ENCODE measurements at regions not wholly inside any gene's neighbourhood (a gene's known extent, or its start where the extent isn't known, plus 50 kb on each side); places are given as distances from the start of the nearest gene placed in this dataset.
"Not testable (repeated sequence)": the region's sequence is repeated elsewhere in the genome, so short reads cannot be mapped to it uniquely, and the experiment has no call there.

GRCh38 chr1:206256935-206257334, 53.6 kb downstream of the SRGAP2 start:
- not testable (repeated sequence) for DNase-seq (ENCODE audit: low read depth)

DNA sequence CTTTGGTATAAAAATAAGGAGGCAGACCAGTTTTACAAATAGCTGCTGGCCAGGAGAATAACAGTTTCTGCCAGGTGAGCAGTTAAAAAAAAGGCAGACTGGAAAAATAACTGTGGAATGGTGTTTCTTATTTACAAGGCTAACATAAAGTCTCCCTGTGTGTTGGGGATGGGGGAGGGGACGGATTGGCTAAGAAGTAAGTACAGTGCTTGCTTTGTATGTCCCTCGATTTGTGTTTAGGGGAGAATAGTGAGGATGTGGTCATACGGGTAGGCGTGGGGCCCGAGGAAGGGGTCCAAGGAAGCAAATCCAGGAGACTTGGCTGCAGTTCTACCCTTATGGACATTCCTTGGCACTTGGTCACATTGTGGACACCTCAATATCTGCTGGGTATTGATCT, 58.1 kb downstream of the SRGAP2 start:
- DNase-seq (ENCODE audit: low read depth), result not testable (repeated sequence)

GRCh38 chr1:206262424-206262823, 59.1 kb downstream of the SRGAP2 start:
- DNase-seq (ENCODE audit: low read depth), result not testable (repeated sequence)

- DNase-seq (ENCODE audit: low read depth), result not testable (repeated sequence)
These were observed 61.6 kb downstream of the SRGAP2 start for GRCh38 chr1:206264916-206265315.

DNA sequence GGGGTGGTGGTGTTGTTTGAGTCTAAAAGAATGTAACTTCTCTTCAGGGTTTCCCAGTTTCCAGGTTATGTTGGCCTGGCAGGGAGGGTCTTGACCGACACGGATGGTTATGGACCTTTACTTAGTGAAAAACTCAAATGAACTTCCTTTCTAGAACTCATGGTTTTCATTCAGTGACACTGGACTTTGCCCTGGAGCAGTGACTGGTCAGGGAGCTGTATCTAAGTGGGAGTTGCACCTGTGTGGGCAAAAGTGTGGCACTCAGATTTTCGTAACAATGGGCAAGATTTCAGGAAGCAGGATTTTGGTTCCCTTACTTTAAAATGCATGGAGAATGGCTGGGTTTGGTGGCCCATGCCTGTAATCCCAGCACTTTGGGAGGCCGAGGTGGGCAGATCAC, 67.8 kb downstream of the SRGAP2 start:
- not testable (repeated sequence) for DNase-seq (ENCODE audit: low read depth)

- not testable (repeated sequence) for DNase-seq (ENCODE audit: low read depth)
These were observed 69.8 kb downstream of the SRGAP2 start for GRCh38 chr1:206273104-206273503.

DNA sequence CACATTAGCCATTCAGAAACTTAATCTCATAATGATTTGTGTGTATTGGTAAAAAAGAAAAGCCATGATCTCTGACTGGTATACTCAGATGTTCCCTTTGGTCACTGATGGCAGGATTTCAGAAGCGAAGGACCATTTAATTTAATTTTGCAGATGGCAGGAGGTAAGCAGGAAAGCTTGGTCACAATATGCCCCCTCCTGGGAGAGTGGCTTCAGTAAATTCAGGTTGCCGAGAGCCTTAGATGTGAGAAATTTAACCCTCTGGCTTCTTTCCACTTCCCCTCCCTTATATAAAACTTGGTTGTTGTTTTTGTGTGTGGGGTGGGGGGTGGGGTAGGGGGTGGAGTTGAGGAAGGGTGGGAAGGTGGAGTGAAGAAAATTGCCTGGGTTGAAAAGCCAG, 72.8 kb downstream of the SRGAP2 start:
- DNase-seq (ENCODE audit: low read depth), result not testable (repeated sequence)

DNA sequence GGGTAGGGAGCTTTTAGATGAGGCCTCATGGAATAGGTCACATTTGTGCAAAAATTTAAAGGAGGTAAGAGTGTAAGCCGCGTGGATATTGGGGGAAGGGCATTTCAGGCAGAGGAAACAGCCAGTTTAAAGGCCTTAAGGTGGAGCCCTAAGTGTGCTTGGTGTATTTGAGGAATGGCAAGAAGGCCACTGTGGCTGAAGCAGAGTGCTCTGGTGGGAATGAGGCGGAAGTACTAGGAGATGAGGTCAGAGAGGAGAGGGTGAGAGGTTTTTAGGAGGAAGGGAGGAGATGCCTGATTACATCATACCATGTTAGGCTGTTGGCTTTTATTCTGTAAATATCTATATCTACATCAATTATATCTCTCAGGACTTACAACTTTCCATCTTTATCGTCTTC, 75.3 kb downstream of the SRGAP2 start:
- not testable (repeated sequence) for DNase-seq (ENCODE audit: low read depth)

- not testable (repeated sequence) for DNase-seq (ENCODE audit: low read depth)
These were observed 77.3 kb downstream of the SRGAP2 start for GRCh38 chr1:206280683-206281082.

- not testable (repeated sequence) for DNase-seq (ENCODE audit: low read depth)
These were observed 78.7 kb downstream of the SRGAP2 start for GRCh38 chr1:206281912-206282654.

DNA sequence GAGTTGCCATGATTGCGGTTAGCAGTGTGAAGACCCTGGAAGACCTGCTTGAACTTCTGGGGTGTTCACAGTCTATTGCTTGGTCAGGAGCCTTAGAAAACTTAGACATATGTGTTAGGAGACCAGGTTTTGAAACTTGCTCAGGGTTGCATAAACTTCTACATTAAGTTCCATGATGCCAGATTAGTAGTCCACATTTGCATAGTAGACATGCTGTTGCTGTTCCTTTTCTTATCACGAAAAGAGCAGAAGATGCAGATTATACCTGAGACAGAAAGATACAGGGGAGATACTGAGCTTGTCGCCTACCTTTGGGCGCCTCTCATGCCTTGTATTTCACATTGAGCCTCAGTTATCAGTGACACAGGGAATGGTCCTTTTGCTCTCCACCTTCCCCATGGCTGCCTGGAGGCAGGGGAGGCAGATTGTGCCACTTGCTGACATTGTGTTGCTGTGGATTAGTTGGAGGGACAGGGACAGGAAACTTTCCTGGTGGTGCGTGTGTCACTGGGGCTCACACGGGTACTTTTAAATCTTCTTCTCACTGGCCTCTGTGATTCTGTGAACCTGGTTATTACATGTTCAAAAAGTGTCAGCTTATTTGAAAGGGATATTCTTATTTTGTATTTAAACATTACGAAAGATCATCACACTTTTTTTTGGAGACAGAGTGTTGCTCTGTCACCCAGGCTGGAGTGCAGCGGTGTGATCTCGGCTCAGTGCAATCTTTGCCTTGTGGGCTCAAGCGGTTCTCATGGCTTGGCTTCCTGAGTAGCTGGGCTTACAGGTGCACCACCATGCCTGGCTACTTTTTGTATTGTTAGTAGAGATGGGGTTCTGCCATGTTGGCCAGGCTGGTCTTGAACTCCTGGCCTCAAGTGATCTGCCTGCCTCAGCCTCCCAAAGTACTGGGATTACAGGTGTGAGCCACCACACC, 82.0 kb downstream of the SRGAP2 start:
- DNase-seq (ENCODE audit: low read depth), result not testable (repeated sequence)

DNA sequence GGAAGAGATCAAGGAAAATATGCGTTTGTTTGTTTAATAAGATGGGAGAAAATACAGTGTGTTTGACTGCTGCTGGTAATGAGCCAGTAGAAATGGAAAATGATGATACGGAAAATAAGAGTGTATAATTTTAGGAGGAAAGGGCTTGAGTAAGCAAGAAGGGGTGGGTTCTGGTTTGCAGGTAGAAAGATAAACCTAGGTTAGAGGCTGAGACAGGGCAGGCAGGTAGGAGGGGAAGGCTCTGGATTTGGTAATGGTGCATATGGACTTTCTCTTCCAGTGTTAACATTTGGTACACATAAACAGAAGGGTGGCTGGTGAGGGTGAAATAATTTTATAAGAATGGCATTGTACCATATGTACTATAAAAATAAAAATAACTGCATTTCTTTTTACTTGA, 84.4 kb downstream of the SRGAP2 start:
- not testable (repeated sequence) for DNase-seq (ENCODE audit: low read depth)

DNA sequence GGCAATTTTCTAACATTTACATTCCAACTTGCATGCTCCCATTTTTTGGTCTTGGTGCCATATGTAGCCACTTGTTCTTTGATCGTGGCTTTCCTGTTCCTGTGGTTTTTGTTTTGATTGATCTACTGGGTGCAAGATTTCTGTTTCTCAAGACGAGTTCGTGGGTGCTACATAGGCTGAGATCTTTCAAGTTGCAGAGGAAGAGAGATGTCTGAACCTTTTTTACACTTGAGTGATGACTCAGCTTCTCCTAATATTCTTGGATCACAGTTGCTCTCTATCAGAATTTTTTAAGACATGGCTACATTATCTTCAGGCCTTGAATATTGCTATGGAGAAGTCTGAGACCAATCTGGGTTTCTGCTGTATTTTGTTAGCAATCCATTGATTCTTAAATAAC, 85.1 kb downstream of the SRGAP2 start:
- DNase-seq (ENCODE audit: low read depth), result not testable (repeated sequence)

DNA sequence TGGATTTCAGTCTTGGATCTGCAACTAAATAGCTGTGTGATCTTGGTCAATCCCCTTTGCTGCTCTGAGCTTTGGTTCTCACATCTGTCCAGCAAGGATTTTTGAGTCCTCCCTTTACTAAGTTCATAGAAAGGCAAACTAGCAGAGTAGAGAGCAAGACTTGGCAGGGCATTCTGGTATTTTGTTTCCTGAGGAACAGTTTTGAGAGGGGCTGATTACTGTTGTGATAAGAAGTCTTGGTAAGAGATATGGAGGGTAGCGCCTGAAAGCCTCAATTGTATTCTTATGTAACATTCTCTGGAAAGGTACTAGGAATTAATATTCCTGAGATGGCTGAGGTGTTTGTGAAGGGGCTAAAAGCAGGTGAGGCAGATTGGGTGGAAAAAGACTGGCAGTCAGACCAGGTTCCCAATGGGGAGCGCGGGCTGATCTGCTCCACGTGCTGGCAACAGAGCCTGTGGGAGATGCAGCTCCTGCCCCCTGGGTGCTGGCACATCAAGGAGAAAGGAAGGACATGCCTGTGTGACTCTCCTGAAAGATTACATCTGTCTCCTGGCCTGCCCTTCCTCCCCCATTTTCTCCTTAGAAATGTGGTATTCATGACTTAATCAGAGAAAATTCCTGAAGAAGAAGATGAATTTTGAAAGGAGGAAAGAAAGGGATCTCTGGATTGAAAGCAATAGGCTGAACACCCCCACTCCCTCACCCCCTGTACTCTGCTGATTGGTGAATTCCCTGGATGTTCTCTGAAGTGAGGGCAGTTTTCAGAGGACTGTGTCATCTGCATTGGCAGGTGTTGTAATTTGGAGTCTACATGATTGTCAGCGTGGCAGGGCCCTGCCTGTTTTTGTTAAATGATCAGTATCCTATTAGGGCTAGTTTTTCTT, 94.0 kb downstream of the SRGAP2 start:
- not testable (repeated sequence) for DNase-seq (ENCODE audit: low read depth)

DNA sequence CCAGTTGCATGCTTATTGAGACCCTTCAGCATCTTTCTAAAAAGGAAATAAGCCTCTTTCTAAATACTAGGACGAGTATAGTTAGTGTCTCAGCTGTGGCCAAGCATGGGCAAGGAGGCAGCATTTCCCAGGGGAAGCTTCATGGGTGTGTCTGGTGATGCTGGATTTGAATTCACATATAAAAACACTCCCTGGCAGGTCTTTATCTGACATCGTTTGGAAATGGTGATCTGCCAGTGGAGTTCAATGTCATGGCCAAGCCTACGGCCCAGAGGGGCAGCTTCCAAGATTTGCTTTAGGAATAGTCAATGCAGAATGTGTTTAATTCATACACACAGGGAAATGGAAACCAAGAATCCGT, 94.7 kb downstream of the SRGAP2 start:
- not testable (repeated sequence) for DNase-seq (ENCODE audit: low read depth)

DNA sequence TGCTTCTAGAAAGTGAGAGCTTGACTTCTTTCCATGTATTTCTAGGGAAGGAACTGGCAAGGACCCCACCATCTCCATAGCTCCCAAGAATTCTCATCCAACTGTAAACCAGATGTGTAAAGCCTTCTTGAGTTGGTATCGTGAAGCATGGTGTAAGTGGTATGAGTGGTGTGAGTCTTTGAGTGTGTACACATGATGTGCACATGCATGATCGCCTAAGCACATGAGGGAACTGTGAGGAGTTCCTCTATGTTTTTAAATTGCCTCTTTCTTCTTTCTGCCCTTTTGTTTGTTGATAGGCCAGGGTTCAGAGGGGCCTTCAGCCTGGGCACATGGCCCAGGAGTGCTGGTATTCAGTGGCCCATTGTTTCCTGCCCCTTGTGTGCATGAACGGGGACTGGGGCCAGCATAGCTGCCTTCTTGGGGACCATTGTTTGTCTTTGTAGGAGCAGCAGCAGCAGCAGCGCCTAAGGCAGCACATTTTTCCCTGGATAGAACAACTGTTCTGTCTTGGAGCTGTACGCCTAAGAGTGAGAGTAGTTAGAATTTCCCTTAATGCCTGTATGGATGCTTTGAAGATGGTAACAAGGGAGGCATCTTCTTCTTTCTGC, 95.9 kb downstream of the SRGAP2 start:
- not testable (repeated sequence) for DNase-seq (ENCODE audit: low read depth)

- DNase-seq (ENCODE audit: low read depth), result not testable (repeated sequence)
These were observed 96.6 kb downstream of the SRGAP2 start for GRCh38 chr1:206299942-206300341.

DNA sequence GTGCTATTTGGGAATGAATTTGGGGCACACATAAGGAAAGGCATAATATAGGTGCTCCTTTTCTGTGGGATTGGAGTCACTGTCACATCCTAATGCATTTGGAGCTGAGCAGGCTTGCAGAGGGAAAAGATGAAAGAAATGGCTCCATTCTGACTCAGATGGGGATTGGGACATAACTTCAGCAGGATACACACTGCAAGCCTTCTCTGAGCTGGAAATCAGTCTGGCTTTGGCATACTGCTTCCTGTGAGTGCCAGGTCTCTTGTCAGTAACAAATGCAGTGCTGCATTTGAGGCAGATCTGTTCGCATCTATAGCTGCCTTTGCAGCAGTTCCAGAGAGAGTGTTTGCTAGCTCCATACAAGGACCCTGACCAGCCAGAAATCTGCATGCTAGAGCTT, 98.7 kb downstream of the SRGAP2 start:
- DNase-seq (ENCODE audit: low read depth), result not testable (repeated sequence)

DNA sequence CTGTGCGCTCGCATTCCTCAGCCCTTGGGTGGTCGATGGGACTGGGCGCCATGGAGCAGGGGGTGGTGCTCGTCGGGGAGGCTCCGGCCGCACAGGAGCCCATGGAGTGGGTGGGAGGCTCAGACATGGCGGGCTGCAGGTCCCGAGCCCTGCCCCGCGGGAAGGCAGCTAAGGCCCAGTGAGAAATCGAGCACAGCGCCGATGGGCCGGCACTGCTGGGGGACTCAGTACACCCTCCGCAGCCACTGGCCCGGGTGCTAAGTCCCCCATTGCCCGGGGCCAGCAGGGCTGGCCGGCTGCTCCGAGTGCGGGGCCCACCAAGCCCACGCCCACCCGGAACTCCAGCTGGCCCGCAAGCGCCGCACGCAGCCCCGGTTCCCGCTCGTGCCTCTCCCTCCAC, 104.1 kb downstream of the SRGAP2 start:
- DNase-seq (ENCODE audit: low read depth), result not testable (repeated sequence)

DNA sequence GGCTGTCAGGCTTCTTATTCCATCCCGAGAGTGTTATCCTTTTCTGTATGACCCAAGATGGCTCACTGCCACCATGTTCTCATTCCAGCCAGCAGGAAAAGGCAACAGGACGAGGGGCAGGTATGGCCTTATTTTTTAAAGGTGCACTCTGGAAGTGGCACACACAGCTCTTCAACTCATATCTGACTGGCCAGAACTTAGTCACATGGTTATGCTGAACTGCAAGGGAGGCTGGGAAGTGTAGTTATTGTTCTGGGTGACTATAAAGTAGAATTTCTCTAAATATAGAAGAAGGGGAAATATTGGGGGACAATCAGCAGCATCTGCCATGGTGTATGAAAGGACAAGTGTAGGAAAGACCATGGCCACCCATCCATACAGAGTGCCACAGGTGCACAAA, 107.6 kb downstream of the SRGAP2 start:
- not testable (repeated sequence) for DNase-seq (ENCODE audit: low read depth)

DNA sequence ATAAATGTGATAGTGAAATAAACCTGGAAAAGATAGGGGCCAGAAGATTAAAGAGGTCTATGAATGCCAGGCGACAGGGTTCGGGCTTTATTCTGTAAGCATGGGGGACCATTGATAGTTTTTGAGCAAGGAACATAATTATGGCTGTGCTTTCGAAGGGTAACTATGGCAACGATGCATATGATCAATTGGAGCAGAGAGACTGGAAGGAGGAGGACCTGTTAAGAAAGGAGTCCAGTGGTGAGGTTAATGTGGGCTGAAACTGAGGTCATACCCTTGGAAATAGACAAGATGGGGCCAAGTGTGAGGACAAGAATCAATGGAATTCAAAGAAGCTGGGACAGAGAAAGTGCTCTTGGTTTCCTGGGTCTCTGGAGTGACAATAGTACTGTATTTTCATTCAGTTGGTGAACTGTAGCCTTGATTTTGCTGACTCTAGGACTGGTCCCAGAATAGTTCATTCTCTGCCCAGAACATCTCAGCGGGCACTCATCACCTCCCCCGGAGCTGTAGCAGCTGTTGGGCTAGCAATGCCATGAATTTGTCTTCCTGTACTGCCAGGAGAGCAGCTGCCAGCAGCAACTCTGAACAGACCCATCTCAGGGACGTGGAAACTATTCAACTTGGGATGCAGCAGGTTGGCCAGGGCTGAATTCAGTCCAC, 108.4 kb downstream of the SRGAP2 start:
- DNase-seq (ENCODE audit: low read depth), result not testable (repeated sequence)
